HG03469 (cell line): ENCODE measurements at regions not wholly inside any gene's neighbourhood (a gene's known extent, or its start where the extent isn't known, plus 50 kb on each side); places are given as distances from the start of the nearest gene placed in this dataset.
A peak's percentile ranks its signal among the peaks of the same experiment; 100 is the strongest.

Experiments
- ATAC-seq: cut with Tn5 transposase; IDR thresholded peaks from one replicate; pipeline ENCODE4 v1.9.1; 2021; ENCODE audit warnings: mild to moderate bottlenecking, moderate library complexity, moderate number of reproducible peaks; ENCODE audit not compliant: unreplicated experiment

DNA sequence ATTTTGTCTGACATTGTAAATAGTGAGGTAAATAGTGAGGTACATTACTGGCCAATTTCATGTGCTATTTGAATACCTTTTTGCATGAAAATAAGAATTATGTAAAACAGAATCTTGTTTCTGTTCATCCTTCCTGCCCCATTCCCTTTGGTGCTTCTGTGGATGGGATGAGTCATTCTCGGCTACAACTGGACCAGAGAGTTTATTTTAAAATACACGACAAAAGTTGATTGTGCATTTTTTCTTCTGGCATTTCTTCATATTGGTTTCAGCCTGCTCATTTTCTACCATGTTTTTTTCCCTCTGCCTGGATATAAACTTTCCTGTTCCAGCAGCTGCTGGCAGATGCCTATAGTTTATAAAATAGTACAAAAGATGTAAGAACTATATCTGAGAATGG lies 107.5 kb downstream of the CYSLTR2 start:
- no peak for ATAC-seq

DNA sequence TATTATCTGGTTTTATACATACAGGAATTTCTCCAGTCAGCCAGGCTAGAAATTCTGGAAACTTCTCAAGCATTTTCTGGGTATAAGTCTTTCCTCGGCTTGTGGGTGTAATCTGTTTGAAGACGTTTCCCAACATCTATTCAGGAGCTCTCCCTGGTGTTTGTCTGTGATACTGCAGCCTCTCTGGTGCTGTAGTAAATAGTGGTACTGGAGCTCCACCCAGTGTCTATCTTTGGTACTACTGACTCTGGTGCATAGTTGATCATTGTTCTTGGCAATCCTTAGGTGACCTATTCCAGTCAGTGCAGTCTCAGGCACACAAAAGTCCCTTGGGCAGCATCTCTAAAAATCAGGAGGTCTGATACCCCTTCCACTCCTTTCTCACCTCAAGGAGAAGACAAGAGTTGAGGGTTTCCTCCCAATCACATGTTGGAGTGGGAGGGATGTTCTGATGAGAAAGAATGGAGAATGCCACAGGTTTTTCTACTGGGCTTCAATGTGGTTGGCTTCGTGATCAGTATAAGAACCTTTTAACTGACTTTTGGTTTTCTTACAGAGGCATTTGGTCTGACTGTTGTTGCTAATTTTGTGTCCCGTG lies 115.5 kb downstream of the CYSLTR2 start:
- peak; percentile 81 for ATAC-seq

DNA sequence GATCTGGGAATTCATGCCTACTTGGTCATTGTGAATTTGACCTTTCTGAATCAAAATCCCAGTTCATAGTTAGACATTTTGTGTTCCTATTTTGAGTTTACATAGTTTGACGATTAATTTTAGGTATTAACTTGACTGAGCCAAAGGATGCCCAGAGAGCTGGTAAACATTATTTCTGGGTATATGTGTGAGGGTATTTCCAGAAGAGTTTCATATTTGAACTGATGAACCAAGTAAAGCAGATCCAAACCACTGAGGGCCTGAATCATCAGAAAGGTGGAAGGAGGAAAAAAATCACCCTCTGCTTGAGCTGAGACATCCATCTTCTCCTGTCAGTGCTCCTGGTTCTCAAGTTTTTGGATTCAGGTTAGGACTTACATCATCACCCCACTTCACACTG lies 116.6 kb downstream of the CYSLTR2 start:
- ATAC-seq: no peak

DNA sequence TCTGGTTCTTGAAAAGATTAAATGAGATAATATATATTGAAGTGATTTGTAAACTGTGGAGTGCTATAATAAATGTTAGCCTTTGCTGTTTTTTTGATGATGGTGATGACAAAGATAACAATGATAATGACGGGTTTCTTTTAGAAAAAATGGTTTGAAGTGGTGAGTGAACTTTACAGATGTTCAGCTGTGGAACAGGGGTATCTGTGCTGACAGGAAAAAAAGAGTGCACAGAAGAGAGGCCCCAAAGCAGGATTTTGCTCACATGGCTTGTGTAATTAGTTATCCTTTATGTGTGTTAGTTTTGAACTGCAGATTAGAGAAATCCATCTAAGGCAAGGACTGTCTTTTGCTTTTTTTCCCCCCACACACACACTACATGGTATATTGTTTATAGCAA lies 119.2 kb downstream of the CYSLTR2 start:
- no peak for ATAC-seq

DNA sequence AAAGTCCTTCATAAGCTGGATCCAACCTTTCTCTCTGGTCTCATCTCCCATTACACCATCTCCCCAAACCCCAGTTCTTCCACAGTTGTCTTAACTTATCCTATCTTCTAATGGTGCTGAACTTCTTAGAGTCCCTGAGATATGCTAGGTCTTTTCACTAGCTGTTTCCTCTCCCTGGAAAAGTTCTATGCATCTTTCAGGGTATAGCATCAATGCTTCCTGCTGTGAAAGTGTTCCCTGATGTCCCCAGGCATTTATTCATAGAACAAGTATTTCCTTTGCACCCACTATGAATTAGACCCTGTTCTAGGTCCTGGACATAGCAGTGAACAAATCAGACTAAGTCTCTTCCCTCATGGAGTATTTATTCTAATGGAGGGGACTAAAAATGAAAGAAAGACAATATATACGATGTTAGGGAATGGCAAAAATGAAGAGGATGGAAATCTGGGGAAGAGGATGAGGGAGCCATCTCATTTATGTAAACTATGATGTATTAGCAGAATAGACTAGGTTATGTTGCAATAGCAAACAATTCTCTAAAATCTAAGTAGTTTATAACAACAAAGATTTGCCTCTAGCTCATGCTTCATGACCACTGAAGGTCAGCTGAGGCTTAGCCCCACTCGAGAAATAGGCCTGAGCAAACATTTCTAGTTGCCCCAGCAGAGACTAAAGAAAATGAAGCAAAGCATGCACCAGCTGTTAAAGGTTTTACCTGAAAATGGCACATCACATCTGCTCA lies 120.0 kb downstream of the CYSLTR2 start:
- no peak for ATAC-seq

DNA sequence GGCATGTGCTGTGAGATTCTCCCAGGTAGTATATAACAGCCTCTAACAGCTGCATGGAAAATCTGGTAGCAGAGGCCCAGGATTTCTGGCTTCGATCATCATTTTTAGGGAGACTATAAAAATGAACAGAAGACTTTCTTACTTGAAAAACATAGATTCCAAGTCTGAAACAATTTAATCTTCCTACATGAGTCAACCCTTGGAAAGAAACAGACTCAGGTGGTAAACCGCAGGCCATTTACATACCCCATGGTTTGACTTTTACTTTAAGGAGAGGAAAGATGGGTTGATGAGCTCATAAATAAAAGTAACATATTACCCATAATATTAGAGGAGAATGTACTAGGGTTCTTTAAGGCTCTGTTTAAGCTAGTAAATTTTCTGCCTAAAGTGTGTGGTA lies 121.6 kb downstream of the CYSLTR2 start:
- no peak for ATAC-seq

DNA sequence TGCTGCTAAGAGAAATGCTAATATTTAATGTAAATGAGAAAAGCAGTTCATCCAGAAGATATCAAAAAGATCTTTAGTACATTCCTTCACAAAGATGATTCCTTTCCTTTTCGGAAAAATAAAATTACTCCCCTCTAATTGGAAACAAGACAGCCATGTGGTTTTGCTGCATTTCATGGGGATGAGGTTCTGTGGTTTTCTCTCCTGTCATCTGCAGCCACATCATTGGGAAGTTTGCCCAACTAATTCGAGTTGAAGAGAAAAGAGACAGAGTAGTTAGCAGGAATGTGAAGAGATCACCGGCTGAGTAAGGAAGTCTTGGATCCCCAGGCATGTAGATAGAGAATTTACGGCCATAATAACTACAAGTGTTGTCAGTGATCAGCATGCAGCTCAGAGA lies 122.1 kb downstream of the CYSLTR2 start:
- ATAC-seq: no peak

DNA sequence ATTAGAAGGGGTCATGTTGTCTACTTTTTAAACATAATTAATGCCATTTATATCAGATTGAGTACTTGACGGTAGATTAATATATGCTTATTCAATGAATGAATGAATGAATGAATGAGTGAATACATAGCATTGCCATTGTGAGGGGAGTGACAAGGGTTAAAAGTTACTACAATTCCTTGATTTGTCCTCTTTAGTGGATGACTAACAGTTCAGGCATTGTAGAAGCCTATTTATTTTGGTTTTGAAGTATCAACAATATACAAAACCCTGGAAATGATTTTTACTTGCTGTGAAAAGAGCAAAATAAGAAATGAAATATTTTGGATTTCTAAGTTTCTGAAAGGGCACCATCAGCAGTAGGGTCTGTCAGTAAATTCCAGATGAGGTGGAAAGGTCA lies 122.7 kb downstream of the CYSLTR2 start:
- no peak for ATAC-seq

DNA sequence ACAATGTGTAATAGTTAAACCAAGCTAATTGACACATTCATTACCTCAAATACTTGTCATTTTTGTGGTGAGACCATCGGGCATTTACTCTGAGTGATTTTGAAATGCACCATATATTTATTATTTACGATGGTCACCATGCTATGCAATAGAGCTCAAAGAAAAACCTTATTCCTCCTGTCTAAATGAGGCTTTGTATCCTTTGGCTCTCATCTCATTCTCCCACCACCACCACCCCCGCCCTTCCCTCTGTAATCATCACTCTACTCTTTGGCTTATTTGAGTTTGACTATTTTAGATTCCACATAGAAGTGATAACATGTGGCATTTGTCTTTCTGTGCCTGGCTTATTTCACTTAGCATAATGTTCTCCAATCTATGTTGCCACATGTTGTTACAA lies 124.9 kb downstream of the CYSLTR2 start:
- no peak for ATAC-seq

DNA sequence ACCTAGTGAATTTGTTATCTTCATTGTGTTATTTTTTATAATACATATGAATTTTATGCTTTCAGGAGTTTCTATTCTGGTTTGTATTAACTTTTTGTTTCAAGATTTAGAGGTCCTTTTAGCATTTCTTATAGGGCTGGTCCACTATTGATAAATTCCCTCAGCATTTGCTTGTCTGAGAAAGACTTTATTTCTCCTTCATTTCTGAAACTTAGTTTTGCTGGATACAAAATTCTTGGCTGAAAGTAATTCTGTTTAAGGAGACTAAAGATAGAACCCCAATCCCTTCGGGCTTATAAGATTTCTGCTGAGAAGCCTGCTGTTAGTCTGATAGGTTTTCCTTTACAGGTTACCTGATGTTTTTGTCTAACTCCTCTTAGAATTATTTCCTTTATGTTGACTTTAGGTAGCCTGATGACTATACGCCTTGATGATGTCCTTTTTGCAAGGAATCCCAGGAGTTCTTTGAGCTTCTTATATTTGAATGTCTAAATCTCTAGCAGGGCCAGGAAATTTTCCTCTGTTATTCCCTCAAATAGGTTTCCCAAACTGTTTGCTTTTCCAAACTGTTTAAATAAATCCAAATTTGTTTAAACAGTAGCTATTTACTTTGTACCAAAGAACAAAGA lies 127.1 kb downstream of the CYSLTR2 start:
- ATAC-seq: no peak

DNA sequence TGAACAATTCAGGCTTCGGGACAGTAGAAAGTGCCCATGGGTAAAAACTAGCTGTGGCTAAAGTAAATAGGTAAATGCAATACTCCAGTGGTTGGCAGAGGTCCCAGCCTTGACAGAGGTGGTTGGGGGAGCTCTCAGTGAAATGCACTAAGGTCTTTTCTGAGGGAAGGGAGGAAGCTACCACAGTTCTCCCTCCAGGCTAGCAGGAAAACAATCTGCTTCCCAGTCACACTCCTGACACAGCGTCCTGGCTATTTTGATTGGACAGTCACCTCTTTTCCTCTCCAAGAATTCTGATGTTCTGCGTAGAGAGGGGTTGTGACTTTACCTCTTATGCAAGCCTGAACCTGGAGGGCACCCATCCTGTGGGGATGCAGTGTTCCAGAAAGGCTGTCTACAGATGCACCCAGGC lies 128.7 kb downstream of the CYSLTR2 start:
- ATAC-seq: no peak

DNA sequence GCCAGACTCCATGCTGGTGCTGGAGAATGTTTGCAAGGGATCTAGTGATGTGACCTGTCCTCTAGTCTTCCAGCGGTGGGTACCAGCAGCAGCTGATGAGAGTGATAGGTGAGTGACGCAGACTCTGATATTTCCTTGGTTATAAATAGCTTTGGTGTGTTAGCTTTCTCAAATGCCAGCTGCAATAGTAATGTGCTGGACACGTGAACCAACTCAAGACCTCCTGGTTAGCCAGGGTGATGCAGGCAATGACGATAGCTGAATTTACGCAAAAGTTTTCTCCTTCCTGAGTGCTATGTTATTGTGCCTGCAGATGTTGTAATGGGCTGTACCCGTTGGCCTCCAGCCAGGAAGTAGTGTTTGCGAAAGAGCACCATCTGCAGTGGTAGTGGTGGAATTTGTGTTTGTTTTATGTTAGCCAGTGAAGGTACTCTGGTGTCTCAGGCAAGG lies 129.5 kb downstream of the CYSLTR2 start:
- ATAC-seq: no peak

DNA sequence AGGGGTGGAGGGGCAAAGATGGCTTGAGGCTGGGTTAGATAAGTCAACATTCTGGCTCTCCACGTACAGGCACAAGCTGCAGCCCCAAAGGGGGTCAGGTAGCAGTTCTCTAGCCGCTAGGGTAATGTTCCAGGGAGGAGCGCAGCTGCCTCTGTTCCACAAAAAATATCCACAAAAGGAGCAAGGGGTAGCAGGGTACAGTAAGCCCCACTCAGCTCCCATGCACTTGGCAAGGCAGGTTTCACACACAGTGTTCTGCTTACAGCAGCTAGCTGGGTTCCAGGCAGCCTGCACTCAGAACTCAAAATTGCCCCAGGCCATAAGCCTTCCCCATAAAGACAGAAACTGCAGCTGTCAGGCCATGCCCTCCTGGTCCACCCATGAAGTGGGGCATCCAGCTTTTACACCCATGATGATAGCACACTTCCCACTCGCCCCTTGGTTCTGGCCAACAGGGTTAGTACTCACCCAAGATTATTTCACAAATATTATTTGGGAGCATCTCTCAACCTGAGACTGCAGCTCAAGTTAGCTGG lies 130.0 kb downstream of the CYSLTR2 start:
- no peak for ATAC-seq

DNA sequence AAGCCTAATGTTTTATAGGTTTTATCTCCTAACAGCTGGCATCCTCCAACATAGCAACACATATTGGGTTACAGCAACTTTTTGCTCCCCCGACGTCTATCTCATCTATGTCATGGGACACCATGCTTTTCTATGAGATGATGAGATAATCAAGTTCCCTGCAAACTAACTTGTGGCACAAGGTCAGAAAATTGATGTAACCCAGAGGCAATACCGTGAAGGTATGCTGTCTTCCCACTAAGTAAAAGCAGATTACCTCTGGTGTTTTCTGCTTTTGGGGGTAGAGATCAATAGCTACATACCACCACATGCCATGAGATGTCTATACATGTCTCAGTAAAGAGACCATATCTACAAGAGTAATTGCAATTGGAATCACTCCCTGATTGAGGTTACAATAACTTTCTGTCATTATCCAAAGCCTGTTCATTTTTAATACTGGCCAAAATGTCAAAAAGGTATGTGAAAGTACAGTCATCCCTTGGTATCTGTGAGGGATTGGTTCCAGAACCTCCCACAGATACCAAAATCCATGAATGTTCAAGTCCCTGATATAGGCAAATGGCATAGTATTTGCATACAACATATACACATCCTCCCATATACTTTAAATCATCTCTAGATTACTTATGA lies 131.3 kb downstream of the CYSLTR2 start:
- no peak for ATAC-seq

DNA sequence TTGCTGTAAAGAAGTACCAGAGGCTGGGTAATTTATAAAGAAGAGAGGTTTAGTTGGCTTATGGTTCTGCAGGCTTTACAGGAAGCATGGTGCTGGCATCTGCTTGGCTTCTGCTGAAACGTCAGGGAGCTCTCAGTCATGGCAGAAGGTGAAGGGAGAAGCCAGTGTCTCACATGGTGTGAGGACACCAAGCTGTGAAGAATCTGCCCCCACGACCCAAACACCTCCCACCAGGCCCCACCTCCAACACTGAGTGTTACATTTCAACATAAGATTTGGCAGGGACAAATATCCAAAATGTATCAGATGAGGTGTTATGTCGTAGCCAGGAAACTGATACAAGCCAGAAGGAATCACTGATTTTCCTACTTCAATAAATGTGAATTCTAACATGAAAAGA lies 136.5 kb downstream of the CYSLTR2 start:
- no peak for ATAC-seq

DNA sequence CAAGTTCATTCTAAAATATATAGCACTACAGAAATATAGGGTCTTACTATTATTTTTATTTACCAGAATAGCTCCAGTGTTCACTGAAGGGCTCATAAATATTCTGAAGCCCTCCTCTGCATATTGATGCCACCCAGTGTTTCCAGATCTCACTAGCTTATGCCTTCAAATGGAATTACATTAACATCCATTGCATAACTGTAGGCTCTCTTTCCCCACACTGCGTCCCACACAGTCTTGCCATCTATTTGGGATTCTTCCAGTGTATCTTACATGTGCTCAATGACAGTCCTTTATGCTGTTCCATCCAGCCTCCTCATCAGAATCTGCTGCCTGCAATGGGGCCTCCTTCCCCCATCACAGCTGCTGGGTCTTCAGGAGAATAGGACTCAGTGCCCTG lies 137.2 kb downstream of the CYSLTR2 start:
- no peak for ATAC-seq

DNA sequence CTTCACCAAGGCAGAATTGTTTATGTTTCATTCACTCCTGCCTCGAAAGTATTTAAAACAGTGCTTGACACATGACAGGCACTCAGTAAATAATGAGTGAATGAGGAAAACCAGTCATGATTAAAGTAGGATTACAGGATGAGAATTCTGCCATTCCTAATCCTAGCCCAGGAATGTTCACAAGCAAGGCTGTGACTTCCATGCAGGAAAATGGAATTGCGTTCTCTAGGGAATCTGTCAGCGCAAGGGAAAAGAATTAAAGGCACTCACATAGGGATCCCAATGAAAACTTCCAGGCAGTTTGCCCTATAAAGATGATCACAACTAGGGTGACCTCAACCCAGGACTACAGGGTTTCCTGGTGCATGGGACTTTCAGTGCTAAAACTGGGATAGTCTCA lies 143.4 kb downstream of the CYSLTR2 start:
- no peak for ATAC-seq

DNA sequence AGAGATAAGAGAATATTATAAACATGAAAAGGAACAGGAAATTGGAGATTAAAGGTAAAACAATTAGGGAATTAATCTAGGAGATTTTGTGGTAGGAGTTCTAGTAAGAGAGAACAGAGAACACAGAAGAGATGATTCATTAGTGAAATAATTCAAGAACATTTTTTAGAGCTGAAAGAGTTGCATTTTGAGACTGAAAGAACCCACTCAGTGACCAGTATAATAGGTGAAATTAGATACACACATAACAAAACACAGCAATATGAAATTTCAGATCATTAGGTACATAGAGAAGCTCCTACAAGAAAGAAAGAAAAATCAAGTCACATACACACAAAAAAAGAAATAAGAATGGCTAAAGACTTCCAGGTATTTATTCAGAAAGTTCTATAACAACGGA lies 144.0 kb downstream of the CYSLTR2 start:
- ATAC-seq: no peak

DNA sequence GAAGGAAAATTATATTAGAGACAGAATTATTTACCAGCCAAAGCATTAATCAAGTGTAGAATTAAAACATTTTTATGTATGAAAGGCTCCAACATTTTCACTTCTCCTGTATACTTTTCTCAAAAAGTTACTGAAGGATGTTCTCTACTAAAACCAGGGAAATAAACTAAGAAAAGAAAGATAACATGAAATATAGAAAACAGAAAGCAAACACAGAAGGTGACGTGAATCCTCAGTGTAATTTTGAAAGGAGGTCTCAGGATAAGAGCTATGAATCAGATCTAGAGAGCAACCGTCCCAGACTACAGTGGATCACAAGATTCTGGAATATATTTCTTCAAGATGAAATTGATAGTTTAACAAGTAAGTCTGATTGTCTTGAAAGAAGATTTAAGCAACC lies 144.5 kb downstream of the CYSLTR2 start:
- ATAC-seq: no peak

DNA sequence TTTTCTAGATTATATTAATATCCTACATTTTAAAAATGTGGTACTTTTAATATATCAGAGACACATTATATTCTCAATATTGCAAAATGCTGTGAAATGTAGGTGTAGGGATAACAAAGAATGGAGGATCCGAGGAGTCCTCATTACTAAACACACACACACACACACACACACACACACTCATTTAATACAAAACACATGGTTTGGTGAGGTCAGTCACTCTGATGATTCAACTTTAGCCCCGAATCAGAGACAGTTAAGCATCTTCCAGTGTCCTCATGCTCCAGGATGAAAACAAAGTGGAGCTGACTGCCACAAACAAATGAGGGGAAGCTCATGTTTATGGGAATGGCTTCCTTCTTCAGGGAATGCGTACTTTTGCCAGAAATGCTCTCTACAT lies 147.5 kb downstream of the CYSLTR2 start:
- ATAC-seq: no peak

DNA sequence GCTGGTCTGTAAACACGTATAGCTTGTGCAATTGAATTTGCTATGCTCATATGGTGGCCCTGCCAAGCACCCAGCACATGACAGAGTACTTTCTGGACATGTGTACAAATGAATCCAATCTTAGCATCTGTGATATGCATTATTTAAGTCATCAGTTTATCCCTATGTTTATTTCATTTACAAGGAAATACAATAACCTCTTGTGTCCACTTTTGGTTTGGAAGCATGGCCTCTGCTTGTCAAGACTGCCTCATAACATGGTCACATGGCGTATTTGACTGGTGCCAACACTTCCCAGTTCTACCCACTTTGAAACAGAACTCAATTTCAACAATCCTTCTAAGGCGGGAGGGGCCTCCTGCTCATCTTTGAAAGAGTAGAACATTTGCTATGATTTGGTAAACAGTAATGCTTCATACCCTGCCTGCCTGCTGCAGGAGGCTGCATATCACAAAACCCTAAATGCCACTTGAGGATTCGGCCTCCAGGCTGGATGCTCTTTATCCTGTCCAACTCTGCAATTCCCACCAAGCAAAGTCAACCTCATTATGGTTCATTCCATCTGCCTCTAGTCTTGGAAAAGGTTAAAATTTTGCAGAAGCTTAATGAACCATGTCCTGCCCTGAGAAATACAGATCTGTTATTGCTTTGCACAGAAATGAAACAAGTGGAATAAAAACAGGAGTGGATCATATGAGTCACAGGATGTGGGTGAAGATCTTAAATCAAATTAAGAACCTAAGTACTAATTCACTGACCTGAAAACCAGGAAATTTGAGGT lies 151.3 kb downstream of the CYSLTR2 start:
- ATAC-seq: no peak
